ENCODE measurements at regions not wholly inside any gene's neighbourhood (a gene's known extent, or its start where the extent isn't known, plus 50 kb on each side); places are given as distances from the start of the nearest gene placed in this dataset.

DNA sequence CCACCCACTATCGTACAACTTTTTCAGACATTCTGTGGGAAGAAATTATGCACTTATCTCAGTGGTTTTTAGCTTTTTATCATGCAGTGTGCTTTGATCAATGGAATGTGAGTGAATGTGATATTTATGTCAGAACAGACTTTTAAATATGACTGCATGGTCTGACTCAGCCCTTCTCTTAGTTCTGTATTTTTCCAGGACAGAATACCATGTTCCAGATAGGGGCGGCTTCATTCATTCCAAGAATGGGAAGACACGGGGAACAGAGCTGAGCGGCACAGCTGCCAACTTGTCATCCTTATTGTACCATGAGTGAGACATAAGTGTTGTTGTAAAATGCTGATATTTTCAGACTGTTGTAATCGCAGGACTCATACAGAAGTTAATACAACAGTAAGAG, 214.6 kb upstream of the NCAM2 start:
- DNase-seq (ENCODE audit: low read depth): peak; percentile 66
- H3K4me3 ChIP-seq (ENCODE audit: low read depth, low read length): no peak overlapping the region
- TF ChIP-seq, protein P1, sequence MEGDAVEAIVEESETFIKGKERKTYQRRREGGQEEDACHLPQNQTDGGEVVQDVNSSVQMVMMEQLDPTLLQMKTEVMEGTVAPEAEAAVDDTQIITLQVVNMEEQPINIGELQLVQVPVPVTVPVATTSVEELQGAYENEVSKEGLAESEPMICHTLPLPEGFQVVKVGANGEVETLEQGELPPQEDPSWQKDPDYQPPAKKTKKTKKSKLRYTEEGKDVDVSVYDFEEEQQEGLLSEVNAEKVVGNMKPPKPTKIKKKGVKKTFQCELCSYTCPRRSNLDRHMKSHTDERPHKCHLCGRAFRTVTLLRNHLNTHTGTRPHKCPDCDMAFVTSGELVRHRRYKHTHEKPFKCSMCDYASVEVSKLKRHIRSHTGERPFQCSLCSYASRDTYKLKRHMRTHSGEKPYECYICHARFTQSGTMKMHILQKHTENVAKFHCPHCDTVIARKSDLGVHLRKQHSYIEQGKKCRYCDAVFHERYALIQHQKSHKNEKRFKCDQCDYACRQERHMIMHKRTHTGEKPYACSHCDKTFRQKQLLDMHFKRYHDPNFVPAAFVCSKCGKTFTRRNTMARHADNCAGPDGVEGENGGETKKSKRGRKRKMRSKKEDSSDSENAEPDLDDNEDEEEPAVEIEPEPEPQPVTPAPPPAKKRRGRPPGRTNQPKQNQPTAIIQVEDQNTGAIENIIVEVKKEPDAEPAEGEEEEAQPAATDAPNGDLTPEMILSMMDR (conservative IDR thresholded peaks at IDR 0.05; ENCODE audit: low read depth, low read length): no peak

DNA sequence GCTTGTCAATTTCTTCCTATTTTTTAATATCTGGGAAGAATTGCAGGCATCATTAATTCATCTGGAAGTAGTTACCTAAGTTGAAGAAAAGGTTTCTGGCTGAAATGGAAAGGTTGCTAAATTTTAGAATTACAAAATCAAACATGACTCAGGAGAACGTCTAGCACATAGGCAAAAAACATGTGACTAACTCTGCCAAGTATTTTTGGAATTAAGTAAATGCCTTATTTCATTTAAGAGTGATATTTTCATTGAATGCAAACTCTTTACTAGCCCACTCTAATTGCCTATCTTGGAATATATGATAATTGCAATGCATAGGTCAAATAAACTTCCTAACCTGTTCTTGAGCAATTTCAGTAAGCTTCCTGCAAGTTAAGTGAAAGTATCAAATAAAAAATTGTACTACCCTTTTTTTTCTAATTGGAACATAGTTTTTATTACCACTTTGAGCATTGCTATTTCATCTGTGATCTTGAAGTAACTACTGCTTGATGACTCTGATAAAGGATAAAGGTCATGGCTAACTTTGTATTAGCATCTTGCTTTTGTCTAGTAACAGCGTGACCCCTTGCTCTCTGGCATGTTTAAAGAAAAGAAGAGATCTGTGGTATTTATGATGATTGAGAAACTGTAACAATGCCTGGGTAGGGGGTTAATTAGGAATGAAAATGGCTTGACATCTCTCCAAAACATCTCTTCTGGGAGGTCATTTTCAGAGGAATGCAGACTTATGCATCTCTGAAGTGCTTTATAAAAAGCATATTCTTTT, 208.3 kb upstream of the NCAM2 start:
- no peak overlapping the region for H3K4me3 ChIP-seq (ENCODE audit: low read depth, low read length)
- DNase-seq (ENCODE audit: low read depth): peak; percentile 74

DNA sequence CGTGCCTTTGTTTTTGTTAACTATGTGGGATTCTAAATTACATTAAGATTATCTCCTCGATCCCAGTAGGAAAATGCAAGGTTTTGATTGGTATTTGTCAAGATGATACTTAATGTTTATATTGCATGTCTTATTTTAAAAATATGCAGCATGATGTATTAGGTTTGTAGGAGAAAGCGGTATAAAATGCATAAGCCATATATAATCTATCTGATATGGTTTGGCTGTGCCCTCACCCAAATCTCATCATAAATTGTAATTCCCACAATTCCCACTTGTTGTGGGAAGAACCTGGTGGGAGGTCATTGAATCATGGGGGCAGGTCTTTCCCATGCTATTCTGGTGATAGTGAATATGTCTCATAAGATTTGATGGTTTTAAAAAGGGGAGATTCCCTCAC, 198.1 kb upstream of the NCAM2 start:
- H3K4me3 ChIP-seq (ENCODE audit: low read depth, low read length): no peak overlapping the region
- TF ChIP-seq, protein P1 (conservative IDR thresholded peaks at IDR 0.05; ENCODE audit: low read depth, low read length): no peak

More for the DNA sequence above, 208.3 kb upstream of the NCAM2 start:
- TF ChIP-seq, protein P1 (conservative IDR thresholded peaks at IDR 0.05; ENCODE audit: low read depth, low read length): no peak

DNA sequence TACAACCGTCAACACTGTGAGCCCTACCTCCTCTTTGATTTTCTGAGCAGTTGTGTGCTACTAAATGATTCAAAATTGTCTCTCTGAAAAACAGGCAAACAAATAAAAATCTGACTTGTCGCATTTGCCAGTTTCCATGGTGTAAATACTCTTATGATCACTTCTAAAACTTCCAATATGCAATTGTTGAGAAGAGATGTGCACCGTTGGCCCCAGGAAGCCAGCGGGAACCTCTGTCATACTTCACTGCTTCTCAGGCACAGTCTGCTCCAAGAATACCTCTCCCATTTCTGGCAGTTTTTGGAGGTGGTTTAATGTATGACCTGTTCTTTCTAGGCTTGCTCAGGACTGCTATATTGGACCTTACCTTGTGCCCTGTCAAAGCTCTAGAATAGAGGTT, 196.0 kb upstream of the NCAM2 start:
- H3K4me3 ChIP-seq (ENCODE audit: low read depth, low read length): no peak overlapping the region

More for the DNA sequence above, 198.1 kb upstream of the NCAM2 start:
- DNase-seq (ENCODE audit: low read depth): no peak

DNA sequence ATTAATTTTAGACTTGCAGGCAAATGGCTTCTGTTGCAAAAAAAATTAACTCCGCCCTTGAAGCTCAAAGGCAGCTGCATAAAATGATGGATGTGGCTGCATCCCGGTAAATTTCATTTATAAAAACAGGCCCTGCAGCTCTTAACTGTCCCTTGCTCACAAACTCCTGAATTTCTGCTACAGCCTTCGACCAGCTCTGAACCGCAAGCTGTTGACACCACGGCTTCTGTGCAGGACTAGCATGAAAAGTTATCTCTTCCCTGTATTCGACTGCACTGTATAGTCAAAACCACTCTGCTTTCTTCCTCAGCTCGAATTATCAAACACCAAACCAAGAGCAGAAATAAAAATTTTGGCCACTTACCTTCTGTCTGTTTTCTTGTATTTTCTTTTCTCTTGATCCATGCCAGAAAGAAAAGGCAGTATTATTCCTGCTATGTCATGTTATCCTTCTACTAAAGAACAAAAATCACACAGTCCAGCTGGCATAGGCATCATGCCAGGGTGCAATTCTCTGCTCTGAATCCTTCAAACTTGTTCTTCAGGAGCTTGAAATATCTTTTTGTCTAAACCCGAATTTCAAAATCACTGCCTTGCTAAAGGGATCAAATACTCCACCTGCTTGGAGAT, 195.5 kb upstream of the NCAM2 start:
- H3K4me3 ChIP-seq (ENCODE audit: low read depth, low read length): no peak overlapping the region
- DNase-seq (ENCODE audit: low read depth): no peak
- TF ChIP-seq, protein P1 (conservative IDR thresholded peaks at IDR 0.05; ENCODE audit: low read depth, low read length): no peak

More for the DNA sequence above, 196.0 kb upstream of the NCAM2 start:
- TF ChIP-seq, protein P1 (conservative IDR thresholded peaks at IDR 0.05; ENCODE audit: low read depth, low read length): no peak
- DNase-seq (ENCODE audit: low read depth): no peak

DNA sequence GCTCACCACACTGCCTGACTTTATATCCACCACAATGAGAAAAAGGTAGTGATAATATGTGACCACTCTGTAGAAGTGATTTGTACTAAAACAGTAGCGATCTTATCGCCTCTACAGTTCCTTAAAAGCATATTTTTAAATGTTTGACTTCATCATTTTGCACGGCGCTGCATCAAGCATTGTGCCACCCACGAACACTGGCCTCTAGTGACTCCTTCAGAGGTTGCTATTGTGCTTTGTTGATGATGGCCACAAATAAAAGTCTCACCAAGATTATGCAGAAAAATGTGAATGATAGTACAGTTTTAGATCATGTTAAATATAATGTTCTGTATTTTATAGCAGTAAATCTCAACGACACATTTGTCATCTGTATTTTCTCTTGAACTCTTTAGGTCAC, 186.5 kb upstream of the NCAM2 start:
- TF ChIP-seq, protein P1 (conservative IDR thresholded peaks at IDR 0.05; ENCODE audit: low read depth, low read length): no peak
- no peak for DNase-seq (ENCODE audit: low read depth)
- H3K4me3 ChIP-seq (ENCODE audit: low read depth, low read length): no peak overlapping the region
